Endothelial cell (in vitro differentiated cells): ENCODE measurements at regions not wholly inside any gene's neighbourhood (a gene's known extent, or its start where the extent isn't known, plus 50 kb on each side); places are given as distances from the start of the nearest gene placed in this dataset.

Source experiments
- DNase-seq: peaks from one replicate; pipeline ENCODE4 v3.0.0; 2021; ENCODE audit warnings: low spot score
- H3K27ac Mint-ChIP-seq: one replicate; pipeline ENCODE4 v1.8.0; 2021; ENCODE audit warnings: mixed read lengths, inconsistent platforms; ENCODE audit not compliant: unreplicated experiment
- H3K27me3 Mint-ChIP-seq: one replicate; pipeline ENCODE4 v1.8.0; 2021; ENCODE audit warnings: mild to moderate bottlenecking, moderate library complexity, mixed read lengths, inconsistent platforms; ENCODE audit not compliant: unreplicated experiment
- H3K36me3 Mint-ChIP-seq: one replicate; pipeline ENCODE4 v1.8.0; 2021; ENCODE audit warnings: mild to moderate bottlenecking, low read depth, mixed read lengths, inconsistent platforms; ENCODE audit not compliant: unreplicated experiment
- H3K4me1 Mint-ChIP-seq: one replicate; pipeline ENCODE4 v1.8.0; 2021; ENCODE audit warnings: mild to moderate bottlenecking, mixed read lengths, inconsistent platforms; ENCODE audit not compliant: unreplicated experiment
- H3K4me3 Mint-ChIP-seq: one replicate; pipeline ENCODE4 v1.8.0; 2021; ENCODE audit warnings: mild to moderate bottlenecking, mixed read lengths, inconsistent platforms; ENCODE audit not compliant: unreplicated experiment
- H3K9me3 Mint-ChIP-seq: one replicate; pipeline ENCODE4 v1.8.0; 2021; ENCODE audit warnings: mixed read lengths, inconsistent platforms; ENCODE audit not compliant: unreplicated experiment
- TF ChIP-seq, protein P1 (sequence below): fragments of 200-600 bp; sonication (generic); IDR thresholded peaks from one replicate; pipeline ENCODE4 v1.5.0; 2021; ENCODE audit warnings: antibody characterized with exemption; ENCODE audit not compliant: unreplicated experiment

DNA sequence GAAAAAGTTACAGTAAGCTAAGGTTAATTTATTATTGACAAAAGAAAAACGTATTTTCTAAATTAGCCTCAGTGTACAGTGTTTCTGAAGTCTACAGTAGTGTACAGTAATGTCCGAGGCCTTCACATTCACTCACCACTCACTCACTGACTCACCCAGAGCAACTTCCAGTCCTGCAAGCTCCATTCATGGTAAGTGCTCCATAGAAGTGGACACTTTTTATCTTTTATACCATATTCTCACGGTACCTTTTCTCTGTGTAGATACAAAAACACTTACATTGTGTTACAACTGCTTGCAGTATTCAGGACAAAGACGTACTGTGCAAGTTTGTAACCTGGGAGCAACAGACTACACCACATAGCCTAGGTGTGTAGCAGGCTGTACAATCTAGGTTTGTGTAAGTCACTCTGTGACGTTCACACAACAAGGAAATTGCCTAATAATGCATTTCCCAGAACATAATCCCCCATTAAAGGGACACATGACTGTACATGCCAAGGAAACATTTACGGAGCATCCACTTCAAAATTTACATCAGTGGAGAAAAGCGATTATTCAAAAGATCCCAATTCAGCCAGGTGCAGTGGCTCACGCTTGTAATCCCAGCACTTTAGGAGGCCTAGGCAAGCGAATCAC, 133.4 kb downstream of the BANF2 start:
- no peaks in the 10 kb centered on the region for H3K9me3 Mint-ChIP-seq
- no peak for DNase-seq
- no peak overlapping the region for H3K4me3 Mint-ChIP-seq
- peaks cover 6% of the 10 kb centered on the region for H3K4me1 Mint-ChIP-seq
- no peaks in the 10 kb centered on the region for H3K36me3 Mint-ChIP-seq
- peaks cover 3% of the 10 kb centered on the region for H3K27me3 Mint-ChIP-seq
- no peak overlapping the region for H3K27ac Mint-ChIP-seq
- TF ChIP-seq, protein P1, sequence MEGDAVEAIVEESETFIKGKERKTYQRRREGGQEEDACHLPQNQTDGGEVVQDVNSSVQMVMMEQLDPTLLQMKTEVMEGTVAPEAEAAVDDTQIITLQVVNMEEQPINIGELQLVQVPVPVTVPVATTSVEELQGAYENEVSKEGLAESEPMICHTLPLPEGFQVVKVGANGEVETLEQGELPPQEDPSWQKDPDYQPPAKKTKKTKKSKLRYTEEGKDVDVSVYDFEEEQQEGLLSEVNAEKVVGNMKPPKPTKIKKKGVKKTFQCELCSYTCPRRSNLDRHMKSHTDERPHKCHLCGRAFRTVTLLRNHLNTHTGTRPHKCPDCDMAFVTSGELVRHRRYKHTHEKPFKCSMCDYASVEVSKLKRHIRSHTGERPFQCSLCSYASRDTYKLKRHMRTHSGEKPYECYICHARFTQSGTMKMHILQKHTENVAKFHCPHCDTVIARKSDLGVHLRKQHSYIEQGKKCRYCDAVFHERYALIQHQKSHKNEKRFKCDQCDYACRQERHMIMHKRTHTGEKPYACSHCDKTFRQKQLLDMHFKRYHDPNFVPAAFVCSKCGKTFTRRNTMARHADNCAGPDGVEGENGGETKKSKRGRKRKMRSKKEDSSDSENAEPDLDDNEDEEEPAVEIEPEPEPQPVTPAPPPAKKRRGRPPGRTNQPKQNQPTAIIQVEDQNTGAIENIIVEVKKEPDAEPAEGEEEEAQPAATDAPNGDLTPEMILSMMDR = no peak

DNA sequence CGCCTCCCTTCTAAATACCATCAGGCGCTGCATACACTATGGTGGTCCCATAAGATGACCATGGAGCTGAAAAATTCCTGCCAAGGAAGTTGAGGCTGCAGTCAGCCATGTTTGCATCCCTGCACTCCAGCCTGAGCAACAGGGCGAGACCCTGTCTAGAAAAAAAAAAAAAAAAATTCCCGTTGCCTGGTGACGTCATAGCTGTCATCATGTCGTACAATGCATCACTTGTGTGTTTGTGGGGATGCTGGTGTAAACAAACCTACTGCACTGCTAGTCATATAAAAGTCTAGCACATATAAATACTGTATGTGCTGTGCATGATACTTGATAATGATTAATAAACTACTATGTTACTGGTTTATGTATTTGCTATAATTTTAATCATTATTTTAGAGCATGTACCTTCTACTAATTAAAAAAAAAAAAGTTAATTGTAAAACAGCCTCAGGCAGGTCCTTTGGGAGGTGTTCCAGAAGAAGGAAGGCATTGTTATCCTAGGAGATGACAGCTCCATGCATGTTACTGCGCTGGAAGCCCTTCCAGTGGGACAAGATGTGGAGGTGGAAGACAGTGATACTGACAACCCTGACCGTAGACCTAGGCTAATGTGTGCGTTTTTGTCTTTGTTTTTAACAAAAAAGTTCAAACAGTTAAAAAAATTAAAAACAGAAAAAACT, 132.6 kb downstream of the BANF2 start:
- peaks cover 3% of the 10 kb centered on the region for H3K27me3 Mint-ChIP-seq
- H3K4me1 Mint-ChIP-seq = peaks cover 5% of the 10 kb centered on the region
- no peak for DNase-seq
- H3K36me3 Mint-ChIP-seq = no peaks in the 10 kb centered on the region
- TF ChIP-seq, protein P1 = no peak
- no peak overlapping the region for H3K4me3 Mint-ChIP-seq
- H3K27ac Mint-ChIP-seq = no peak overlapping the region
- no peaks in the 10 kb centered on the region for H3K9me3 Mint-ChIP-seq

DNA sequence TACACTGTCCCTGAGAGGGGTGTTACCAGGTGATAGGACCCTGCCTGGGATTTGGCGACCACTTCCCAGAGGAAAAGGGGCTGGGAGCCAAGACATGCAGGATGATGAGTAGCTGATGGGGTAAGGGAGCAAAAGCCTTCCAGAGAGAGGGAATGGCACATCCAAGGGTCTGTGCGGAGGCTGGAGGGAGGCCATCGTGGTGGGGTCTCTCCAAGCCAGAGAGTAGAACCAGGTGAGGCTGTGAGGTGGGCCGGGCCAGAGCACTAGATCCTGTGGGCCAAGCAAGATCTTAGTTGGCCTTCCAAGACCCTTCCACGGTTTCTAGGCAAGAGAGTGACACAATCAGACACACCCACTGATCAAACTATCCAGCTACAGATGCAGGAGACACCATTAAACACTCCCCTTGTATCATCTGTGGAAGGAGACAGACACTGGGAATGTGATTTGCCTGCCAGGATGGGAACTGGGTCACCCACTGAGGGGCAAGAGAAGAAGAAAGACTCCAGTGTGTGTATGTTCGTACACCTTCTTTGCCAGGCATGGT, 128.9 kb downstream of the BANF2 start:
- no peaks in the 10 kb centered on the region for H3K36me3 Mint-ChIP-seq

DNA sequence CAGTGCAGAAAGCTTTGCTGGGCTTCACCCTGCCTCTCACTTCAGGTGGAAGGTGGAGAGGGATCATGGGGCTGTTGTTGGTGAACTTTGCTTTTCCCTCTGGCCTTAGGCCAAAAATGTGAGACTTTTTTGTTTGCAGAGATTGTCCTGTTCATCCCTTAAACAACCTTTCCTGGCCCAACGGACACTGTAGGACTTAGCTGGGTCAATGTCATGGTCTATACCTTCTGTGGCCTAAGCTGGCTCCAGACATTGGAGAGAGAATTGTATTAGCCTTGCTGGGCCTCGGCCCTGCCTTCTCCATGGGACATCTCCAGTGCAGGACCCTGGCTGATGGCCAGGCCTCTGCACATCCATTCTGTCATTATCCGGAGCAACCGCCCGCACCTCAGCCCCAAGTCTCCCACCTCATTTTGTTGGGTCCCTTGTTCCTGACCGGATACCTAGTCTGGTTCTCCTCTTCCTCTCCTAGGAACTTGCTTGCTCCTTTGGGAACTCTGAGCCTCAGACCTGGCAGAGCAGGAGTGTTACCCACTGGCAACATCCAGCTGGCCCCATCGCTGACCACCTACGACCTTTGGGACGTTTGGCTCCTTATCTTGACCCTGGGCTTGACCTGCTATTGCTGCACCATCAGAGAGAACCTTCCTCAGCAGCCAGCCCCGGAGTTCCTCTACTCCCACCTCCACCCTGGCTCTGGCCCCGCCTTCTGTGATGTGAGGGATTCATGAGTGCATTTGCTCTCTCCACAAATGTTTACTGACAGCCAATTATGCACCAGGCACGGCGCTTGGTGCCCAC, 128.2 kb downstream of the BANF2 start:
- peaks cover 19% of the 10 kb centered on the region for H3K4me1 Mint-ChIP-seq
- DNase-seq = no peak
- TF ChIP-seq, protein P1 = no peak
- no peak overlapping the region for H3K4me3 Mint-ChIP-seq
- H3K27me3 Mint-ChIP-seq = no peaks in the 10 kb centered on the region
- H3K9me3 Mint-ChIP-seq = no peaks in the 10 kb centered on the region
- no peak overlapping the region for H3K27ac Mint-ChIP-seq
- no peaks in the 10 kb centered on the region for H3K36me3 Mint-ChIP-seq

More for the DNA sequence above, 128.9 kb downstream of the BANF2 start:
- no peak overlapping the region for H3K27ac Mint-ChIP-seq
- H3K4me1 Mint-ChIP-seq = peaks cover 14% of the 10 kb centered on the region
- H3K4me3 Mint-ChIP-seq = no peak overlapping the region
- no peaks in the 10 kb centered on the region for H3K27me3 Mint-ChIP-seq
- no peak for DNase-seq
- H3K9me3 Mint-ChIP-seq = no peaks in the 10 kb centered on the region
- TF ChIP-seq, protein P1 = no peak
